OCI-M1 (cell line): ENCODE measurements at regions not wholly inside any gene's neighbourhood (a gene's known extent, or its start where the extent isn't known, plus 50 kb on each side); places are given as distances from the start of the nearest gene placed in this dataset.
"Not testable (repeated sequence)": the region's sequence is repeated elsewhere in the genome, so short reads cannot be mapped to it uniquely, and the experiment has no call there.

Experiments used
- DNase-seq: peaks from one replicate; lab custom pipeline; 2025; lab: John Stamatoyannopoulos, UW

DNA sequence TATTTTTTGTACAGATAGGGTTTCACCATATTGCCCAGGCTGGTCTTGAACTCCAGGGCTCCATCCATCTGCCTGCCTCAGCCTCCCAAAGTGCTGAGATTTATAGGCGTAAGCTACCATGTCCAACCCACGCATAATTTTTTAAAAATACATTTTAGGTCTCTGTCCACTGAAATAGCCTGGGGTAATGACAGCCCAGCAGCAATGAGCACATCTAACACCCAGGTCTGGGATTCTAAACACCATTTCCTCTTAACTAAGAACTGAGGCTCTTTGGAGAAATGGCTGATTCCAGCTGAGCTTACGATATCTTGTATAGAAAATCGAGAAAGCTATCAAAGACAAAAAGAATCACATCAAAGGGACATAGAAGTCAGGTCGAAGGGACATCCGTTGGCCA, 245.3 kb downstream of the PARN start:
- no peak for DNase-seq

DNA sequence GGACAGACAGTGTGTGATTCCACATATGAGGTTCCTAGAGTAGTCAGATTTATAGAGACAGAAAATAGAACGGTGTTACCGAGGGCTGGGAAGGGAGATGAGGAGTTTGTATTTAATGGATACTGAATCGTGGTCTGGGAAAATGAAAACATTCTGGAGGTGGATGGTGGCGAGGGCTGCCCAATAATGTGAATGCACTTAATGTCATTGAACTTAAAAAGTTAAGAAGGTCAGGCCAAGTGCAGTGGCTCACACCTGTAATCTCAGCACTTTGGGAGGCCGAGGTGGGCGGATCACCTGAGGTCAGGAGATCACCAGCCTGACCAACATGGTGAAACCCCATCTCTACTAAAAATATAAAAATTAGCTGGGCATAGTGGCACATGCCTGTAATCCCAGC, 246.2 kb downstream of the PARN start:
- not testable (repeated sequence) for DNase-seq

DNA sequence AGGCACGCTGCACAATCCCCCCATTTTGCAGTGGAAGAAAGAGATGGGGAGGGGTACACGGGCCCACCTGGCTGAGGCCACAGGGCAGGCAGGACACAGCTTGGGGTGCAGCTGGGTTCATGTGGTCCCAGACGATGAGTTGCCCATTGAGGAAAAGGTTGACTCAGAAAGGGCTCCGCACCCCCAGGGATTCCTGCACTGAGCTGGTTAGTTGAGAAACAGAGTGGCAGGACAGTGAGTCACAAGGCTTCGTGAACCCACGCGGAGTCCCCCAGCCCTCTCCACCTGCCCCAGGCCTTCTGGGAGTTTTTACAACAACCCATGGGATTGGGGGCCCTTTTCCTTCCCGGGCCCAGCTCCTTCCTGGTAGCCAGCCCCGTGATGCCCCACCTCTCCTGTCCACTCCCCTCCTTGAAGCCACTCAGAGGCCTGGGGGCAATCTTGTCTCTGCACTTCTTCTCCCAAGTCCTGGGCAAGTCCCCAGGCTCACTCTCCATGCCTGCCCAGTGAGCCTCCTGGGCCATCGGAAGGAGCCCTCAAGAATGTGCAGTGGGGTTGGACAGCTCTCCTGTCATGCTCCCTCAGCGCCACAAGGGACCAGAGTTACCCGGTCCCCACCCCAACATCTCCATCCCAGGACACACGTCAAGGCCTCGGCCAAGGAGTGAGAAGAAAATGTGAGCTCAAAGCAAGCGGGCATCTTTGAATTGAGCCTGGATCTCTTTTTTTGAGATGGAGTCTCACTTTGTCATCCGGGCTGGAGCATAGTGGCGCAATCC, 251.2 kb downstream of the PARN start:
- no peak for DNase-seq

DNA sequence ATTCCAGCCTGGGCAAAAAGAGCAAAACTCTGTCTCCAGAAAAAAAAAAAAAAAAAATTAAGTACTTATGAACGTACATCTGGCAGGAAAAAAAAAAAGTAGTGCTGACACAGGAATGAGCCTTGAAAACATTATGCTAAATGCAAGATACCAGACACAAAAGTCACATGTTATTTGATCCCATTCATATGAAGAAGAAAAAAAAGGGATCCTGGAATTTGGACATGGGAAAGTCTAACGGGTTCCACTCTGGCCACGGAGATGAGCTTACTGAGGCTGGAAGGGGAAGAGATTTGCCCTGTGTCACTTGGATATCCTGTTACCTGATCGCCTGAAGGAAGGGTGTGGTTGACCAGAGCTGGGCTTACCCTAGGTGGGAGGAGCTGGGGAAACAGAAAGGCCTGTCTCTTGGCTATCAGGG, 251.9 kb downstream of the PARN start:
- DNase-seq: peak; percentile 25

GRCh38 chr16:14377326-14377725, 252.7 kb downstream of the PARN start:
- DNase-seq: no peak

DNA sequence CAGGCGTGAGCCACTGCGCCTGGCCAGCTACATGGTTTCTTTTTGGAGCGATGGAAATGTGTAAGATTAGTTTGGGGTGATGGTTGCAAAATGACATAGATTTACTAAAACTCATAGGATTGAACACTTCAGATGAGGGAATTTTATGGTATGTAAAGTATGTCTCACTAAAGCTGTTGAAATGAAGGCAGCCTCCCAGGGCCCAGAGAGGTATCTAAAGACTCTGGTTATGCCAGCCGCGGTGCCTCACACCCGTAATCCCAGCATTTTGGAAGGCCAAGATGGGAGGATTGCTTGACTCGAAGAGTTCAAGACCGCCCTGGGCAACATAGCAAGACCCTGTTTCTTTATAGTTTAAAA, 254.9 kb downstream of the PARN start:
- DNase-seq: no peak

DNA sequence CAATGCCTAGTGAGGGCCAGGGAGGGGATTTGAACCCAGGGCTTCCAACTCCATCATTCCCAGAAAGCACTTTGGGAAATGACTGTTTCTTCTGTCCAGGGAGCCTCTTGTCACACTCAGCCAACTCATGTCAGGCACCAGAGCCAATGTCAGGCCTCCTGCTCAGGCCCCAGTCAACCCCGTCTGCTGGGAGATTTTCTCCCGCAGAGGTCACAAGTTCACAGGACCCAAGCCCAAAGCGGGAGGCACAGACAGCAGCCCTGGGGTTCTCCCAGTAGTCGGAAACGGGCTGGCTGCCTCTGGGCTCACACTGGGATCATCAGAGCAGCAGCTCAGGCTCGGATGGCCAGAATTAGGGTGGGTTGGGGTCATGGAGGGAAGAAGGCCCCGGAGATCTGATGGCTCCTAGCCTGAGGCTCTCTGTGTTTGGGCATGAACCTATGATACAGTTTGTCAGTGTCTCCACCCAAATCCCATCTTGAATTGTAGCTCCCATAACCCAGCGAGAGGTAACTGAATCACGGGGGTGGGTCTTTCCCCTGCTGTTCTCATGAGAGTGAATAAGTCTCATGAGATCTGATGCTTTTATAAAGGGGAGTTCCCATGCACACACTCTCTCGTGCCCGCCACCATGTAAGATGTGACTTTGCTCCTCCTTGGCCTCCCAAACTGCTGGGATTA, 255.5 kb downstream of the PARN start:
- no peak for DNase-seq

- no peak for DNase-seq
These were observed 256.2 kb downstream of the PARN start for GRCh38 chr16:14373896-14374295.

- no peak for DNase-seq
These were observed 256.7 kb downstream of the PARN start for GRCh38 chr16:14373406-14373805.

DNA sequence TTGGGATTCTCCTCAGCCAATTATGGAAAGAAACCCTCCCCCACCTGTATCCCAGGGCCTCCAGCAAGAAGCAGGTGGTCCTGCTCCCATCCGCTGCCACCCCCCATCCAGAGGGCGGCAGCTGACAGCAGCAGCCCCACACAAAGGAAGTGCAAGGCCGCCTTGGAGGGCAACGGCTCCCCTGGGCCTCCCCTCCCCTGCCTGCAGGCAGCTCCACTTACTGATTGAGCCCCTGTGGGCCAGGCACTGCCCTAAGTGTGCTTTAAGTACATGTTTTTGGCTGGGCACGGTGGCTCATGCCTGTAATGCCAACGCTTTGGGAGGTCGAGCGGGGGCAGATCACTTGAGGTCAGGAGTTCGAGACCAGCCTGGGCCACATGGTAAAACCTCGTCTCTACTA, 257.6 kb downstream of the PARN start:
- DNase-seq: no peak

DNA sequence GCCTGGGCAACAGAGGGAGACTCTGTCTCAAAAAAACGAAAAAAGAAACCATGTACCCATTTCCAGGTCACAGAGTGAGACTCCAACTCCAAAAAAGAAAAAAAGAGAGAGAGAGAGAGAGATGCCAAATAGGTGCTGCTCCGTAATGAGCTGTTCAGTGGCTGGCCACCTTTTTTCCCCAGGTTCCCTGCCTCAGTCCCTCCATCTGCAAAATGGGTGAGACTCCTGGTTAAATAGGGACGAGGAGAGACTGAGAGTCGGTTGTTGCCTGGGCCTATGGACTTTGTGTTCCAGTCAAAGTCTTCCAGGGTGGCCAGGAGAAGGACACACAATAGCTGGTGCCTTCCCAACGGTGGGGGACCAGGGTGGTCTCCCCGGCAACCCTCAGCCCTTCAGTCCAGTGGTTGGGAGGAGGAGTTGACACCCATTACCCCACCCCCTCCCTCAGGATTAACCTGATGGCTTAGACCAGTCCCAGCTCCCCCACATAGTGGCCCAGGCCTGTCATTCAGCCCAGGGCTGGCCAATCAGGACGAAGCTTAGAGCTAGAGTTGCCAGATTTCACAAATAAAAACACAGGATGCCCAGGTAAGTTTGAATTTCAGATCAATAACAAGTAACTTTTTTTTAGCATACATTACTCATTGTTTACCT, 258.2 kb downstream of the PARN start:
- DNase-seq: no peak

DNA sequence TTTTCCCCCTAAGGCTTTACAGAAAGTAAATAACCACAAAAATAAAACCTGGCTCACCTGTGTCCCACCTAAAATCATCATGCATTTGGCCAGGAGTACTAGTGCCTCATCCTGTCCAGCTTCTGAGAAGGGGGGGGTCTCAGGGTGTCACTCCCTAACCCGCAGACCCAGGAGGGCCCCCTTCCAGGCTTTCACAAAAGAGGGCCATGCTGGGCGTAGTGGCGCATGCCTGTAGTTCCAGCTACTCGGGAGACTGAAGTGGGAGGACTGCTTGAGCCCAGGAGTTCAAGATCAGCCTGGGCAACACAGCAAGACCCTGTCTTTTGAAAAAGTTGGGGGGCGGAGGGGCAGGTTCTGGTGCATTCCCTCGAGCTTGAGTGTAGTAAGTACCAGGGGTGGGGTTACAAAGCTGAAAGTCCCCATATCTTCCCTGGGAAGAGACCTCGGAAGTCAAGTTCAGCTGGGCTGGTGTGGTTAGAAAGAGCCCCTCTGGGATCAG, 259.3 kb downstream of the PARN start:
- no peak for DNase-seq

GRCh38 chr16:14369734-14370598, 260.1 kb downstream of the PARN start:
- no peak for DNase-seq

GRCh38 chr16:14368399-14368798, 261.7 kb downstream of the PARN start:
- DNase-seq: no peak

- no peak for DNase-seq
These were observed 262.9 kb downstream of the PARN start for GRCh38 chr16:14366974-14367707.

DNA sequence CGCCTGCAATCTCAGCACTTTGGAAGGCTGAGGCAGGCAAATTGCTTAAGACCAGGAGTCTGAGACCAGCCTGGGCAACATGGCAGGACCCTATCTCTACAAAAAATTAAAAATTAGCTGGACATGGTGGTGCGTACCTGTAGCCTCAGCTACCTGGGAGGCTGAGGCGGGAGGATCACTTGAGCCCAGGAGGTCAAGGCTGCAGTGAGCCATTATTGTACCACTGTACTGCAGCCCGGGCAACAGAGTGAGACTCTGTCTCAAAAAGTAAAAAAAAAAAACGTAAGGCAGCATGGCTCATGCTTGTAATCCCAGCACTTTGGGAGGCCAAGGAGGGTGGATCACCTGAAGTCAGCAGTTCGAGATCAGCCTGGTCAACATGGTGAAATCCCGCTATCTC, 263.6 kb downstream of the PARN start:
- no peak for DNase-seq

- no peak for DNase-seq
These were observed 264.7 kb downstream of the PARN start for GRCh38 chr16:14365200-14365851.

DNA sequence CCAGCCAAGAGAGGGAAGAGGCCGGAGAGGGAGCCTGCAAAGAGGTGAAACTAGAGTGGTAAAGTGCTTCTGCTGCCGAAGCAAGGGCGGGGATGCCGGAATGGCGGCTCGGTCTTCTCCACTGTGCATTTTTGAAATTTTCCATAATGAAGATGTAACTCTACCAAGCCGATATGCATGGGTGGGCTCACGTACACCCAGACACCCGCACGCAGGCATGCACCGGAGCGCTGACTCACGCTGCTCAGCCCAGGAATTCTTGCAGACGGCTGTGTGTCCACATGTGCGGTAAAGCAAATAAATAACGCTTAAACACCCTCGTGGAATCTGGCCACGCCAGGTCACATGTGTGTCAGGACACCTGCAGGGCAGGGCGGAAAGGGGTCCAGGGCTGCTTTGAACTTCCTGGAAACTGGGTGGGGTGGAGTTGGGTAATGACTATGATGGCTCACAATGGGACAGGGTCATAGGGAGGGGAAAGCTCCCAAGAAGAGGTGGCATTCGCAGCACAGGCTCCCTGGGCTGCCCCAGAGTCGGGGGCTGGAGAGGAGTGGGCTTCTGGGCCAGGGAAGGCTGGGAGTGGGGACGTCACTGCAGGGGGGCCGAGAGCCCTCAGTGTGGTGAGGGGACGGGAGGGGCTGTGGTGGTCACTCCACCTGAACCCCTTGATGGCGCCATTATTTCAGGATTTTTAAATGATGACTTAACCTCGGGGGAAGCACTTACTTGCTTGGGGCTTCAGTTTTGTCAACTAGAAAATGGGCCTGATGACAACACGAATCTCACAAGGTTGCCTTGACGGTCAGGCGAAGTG, 265.5 kb downstream of the PARN start:
- DNase-seq: no peak

GRCh38 chr16:14364112-14364385, 266.0 kb downstream of the PARN start:
- DNase-seq: no peak

GRCh38 chr16:14362774-14363371, 267.2 kb downstream of the PARN start:
- no peak for DNase-seq
